ENCODE measurements at regions not wholly inside any gene's neighbourhood (a gene's known extent, or its start where the extent isn't known, plus 50 kb on each side); places are given as distances from the start of the nearest gene placed in this dataset.

DNA sequence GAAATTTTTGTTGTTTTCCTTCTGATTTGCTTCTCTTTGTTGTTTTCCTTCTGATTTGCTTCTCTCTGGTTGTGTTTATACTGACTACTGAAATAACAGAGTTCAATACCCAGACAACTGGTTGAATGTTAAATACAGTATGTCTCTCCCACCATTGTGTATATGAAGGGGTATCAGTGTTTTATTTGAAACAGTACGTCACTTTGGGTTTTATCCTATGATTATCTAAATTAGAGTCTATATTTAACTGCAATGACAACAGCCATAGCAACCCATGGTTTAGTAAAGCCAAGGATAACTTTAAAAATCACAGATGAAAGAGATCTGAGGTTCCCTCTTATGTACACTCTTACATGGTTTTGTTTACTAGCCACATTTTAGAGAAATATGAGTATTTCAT, 141.3 kb downstream of the GNAT3 start:
- Histone ChIP-seq H3K4me2 (ENCODE audit: low read length) (no peak overlapping the region), H3K4me1 (no peaks in the 10 kb centered on the region), H3K79me2 (no peaks in the 10 kb centered on the region), H3K36me3 (ENCODE audit: control insufficient read depth, insufficient read depth, low read length) (no peaks in the 10 kb centered on the region), H3K9ac (no peak overlapping the region), H3K9me3 (ENCODE audit: control insufficient read depth, low read length) (no peaks in the 10 kb centered on the region), H3K27me3 (ENCODE audit: control insufficient read depth, insufficient read depth, low read length) (no peaks in the 10 kb centered on the region), H3K27ac (no peak overlapping the region), H2AFZ (no peak overlapping the region), H3K4me3 (ENCODE audit: low read depth, low read length) (no peak overlapping the region)
- TF ChIP-seq, protein P1, sequence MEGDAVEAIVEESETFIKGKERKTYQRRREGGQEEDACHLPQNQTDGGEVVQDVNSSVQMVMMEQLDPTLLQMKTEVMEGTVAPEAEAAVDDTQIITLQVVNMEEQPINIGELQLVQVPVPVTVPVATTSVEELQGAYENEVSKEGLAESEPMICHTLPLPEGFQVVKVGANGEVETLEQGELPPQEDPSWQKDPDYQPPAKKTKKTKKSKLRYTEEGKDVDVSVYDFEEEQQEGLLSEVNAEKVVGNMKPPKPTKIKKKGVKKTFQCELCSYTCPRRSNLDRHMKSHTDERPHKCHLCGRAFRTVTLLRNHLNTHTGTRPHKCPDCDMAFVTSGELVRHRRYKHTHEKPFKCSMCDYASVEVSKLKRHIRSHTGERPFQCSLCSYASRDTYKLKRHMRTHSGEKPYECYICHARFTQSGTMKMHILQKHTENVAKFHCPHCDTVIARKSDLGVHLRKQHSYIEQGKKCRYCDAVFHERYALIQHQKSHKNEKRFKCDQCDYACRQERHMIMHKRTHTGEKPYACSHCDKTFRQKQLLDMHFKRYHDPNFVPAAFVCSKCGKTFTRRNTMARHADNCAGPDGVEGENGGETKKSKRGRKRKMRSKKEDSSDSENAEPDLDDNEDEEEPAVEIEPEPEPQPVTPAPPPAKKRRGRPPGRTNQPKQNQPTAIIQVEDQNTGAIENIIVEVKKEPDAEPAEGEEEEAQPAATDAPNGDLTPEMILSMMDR (IDR thresholded peaks at IDR 0.05), result no peak

DNA sequence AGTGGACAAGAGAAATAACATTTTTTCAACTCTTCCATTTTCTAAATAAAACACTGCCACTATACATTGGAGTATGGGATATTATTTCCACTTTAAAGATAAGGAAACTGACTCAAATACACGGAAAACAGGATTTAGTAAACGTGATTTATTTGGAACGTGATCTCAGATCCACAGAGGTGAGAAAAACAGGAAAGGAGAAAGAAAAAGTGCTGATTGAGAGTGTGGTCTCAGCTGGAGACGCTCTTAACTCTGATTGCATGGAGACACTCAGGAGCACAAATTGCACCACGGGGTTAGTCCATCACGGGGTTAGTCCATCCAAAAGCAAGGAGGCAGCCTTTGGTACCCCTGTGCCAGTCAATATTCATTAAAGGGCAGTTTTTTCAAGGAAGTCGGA, 142.5 kb downstream of the GNAT3 start:
- Histone ChIP-seq H3K27me3 (ENCODE audit: control insufficient read depth, insufficient read depth, low read length) (no peaks in the 10 kb centered on the region), H3K27ac (no peak overlapping the region), H3K9me3 (ENCODE audit: control insufficient read depth, low read length) (no peaks in the 10 kb centered on the region), H3K4me2 (ENCODE audit: low read length) (no peak overlapping the region), H2AFZ (no peak overlapping the region), H3K4me1 (no peaks in the 10 kb centered on the region), H3K9ac (no peak overlapping the region), H3K36me3 (ENCODE audit: control insufficient read depth, insufficient read depth, low read length) (no peaks in the 10 kb centered on the region), H3K4me3 (ENCODE audit: low read depth, low read length) (no peak overlapping the region), H3K79me2 (no peaks in the 10 kb centered on the region)
- TF ChIP-seq, protein P1 (IDR thresholded peaks at IDR 0.05), result no peak

DNA sequence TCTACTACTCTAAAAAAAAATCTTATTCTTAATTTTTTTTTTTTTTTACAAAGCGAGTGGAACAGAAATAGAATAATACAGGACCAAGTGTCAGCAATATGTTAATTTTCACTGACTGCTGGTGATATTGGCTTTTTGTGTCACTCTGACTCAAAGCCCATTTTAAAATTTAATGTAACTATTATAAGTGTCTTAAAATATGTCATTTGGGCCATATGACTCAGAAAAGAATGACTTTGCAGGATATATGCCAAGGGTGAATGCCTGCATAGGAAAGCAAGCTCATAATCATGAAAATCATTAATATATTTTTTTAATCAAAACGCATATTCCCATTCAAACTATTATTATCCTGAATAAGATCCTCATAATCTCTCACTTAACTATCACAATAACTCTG, 149.2 kb downstream of the GNAT3 start:
- H3K27ac ChIP-seq, result no peak overlapping the region
- TF ChIP-seq, protein P1 (IDR thresholded peaks at IDR 0.05), result no peak
- H3K36me3 ChIP-seq (ENCODE audit: control insufficient read depth, insufficient read depth, low read length), result no peaks in the 10 kb centered on the region
- H3K27me3 ChIP-seq (ENCODE audit: control insufficient read depth, insufficient read depth, low read length), result no peaks in the 10 kb centered on the region
- H3K4me2 ChIP-seq (ENCODE audit: low read length), result no peak overlapping the region
- no peaks in the 10 kb centered on the region for H3K79me2 ChIP-seq
- no peaks in the 10 kb centered on the region for H3K4me1 ChIP-seq
- H3K9me3 ChIP-seq (ENCODE audit: control insufficient read depth, low read length), result no peaks in the 10 kb centered on the region
- no peak overlapping the region for H2AFZ ChIP-seq
- no peak overlapping the region for H3K4me3 ChIP-seq (ENCODE audit: low read depth, low read length)
- no peak overlapping the region for H3K9ac ChIP-seq

DNA sequence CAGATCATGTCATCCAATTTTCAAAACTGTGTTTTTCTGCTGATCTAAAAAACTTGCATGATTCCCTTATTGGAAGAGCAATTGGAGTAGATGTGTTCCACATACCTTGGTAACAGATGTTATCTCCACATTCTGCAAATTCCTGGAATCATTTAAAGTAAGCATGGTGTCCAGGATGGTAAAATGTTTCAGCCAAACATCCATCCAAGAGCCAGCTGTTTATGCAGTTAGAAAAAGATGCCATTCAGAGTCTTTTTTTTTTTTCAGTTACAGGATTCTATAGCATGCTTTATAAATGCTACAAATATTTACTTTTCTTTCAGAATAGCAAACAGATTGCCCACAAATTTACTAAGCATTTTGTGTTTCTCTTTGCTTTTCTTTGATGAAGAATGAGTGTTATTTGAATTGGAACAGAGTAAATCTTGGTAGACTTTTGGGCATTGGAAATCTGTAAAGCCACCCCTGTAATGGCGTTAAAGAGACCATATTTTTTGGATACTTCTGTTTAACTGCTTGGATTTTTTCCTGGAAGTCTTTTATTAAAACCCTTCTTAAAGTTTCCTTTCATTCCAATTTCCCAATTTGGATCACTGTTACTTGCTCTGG, 149.8 kb downstream of the GNAT3 start:
- TF ChIP-seq, protein P1 (IDR thresholded peaks at IDR 0.05), result no peak
- no peak overlapping the region for H3K4me3 ChIP-seq (ENCODE audit: low read depth, low read length)
- H3K27me3 ChIP-seq (ENCODE audit: control insufficient read depth, insufficient read depth, low read length), result no peaks in the 10 kb centered on the region
- no peaks in the 10 kb centered on the region for H3K36me3 ChIP-seq (ENCODE audit: control insufficient read depth, insufficient read depth, low read length)
- no peaks in the 10 kb centered on the region for H3K9me3 ChIP-seq (ENCODE audit: control insufficient read depth, low read length)
- no peak overlapping the region for H3K4me2 ChIP-seq (ENCODE audit: low read length)
- no peaks in the 10 kb centered on the region for H3K4me1 ChIP-seq
- no peak overlapping the region for H3K9ac ChIP-seq
- no peak overlapping the region for H2AFZ ChIP-seq
- H3K79me2 ChIP-seq, result no peaks in the 10 kb centered on the region
- H3K27ac ChIP-seq, result no peak overlapping the region

DNA sequence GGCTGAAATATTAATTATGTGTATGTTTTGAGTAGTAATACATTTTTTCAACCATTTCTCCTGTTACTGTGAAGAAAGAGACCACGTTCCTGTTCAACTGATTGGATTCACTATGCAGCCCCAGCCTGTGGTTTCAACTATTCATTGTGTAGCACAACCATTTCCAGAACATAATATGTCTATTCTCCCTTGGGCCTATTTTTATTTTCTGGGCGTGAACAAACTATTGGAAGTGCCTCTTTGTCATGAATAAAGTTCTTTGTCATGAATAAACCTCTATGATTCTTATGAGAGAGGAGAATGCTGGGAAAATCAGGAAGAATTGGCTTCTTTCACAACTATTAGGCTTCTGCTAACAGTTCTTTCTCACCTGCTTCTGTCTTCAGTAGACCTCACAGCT, 152.4 kb downstream of the GNAT3 start:
- Histone ChIP-seq H3K27me3 (ENCODE audit: control insufficient read depth, insufficient read depth, low read length) (no peaks in the 10 kb centered on the region), H2AFZ (no peak overlapping the region), H3K36me3 (ENCODE audit: control insufficient read depth, insufficient read depth, low read length) (no peaks in the 10 kb centered on the region), H3K4me1 (no peaks in the 10 kb centered on the region), H3K79me2 (no peaks in the 10 kb centered on the region), H3K9me3 (ENCODE audit: control insufficient read depth, low read length) (no peaks in the 10 kb centered on the region), H3K4me3 (ENCODE audit: low read depth, low read length) (no peak overlapping the region), H3K9ac (no peak overlapping the region), H3K27ac (no peak overlapping the region), H3K4me2 (ENCODE audit: low read length) (no peak overlapping the region)
- TF ChIP-seq, protein P1 (IDR thresholded peaks at IDR 0.05), result no peak
